ENCODE measurements at regions not wholly inside any gene's neighbourhood (a gene's known extent, or its start where the extent isn't known, plus 50 kb on each side); places are given as distances from the start of the nearest gene placed in this dataset.

- no TSS peak for BruUV-seq (replicated peaks)
- ChIA-PET CTCF (no interaction called here), POLR2A (no interaction called here)
- intact Hi-C loops (cut with micrococcal nuclease) = no loop called here
- no peak overlapping the region for H3K27ac Mint-ChIP-seq (ENCODE audit: low read depth, unreplicated experiment)
- H3K9me3 Mint-ChIP-seq (ENCODE audit: unreplicated experiment) = no peaks in the 10 kb centered on the region
- no peaks in the 10 kb centered on the region for H3K27me3 Mint-ChIP-seq (ENCODE audit: insufficient read depth, unreplicated experiment)
- H3K36me3 Mint-ChIP-seq (ENCODE audit: insufficient read depth, unreplicated experiment) = no peaks in the 10 kb centered on the region
- peaks cover 6% of the 10 kb centered on the region for H3K4me1 Mint-ChIP-seq (ENCODE audit: insufficient read depth, unreplicated experiment)
- H3K4me3 Mint-ChIP-seq (ENCODE audit: unreplicated experiment) = no peak overlapping the region
- TF ChIP-seq CTCF (IDR thresholded peaks at IDR 0.05; ENCODE audit: unreplicated experiment) = no peak
- DNase-seq (ENCODE audit: unreplicated experiment) = no peak
Observed at GRCh38 chr6:7034055-7034454, 73.7 kb upstream of the RREB1 start.

- intact Hi-C loops (cut with micrococcal nuclease) = no loop called here
- Mint-ChIP-seq H3K4me3 (ENCODE audit: unreplicated experiment) (no peak overlapping the region), H3K27me3 (ENCODE audit: insufficient read depth, unreplicated experiment) (no peaks in the 10 kb centered on the region), H3K4me1 (ENCODE audit: insufficient read depth, unreplicated experiment) (peaks cover 6% of the 10 kb centered on the region), H3K9me3 (ENCODE audit: unreplicated experiment) (no peaks in the 10 kb centered on the region), H3K27ac (ENCODE audit: low read depth, unreplicated experiment) (no peak overlapping the region), H3K36me3 (ENCODE audit: insufficient read depth, unreplicated experiment) (no peaks in the 10 kb centered on the region)
- ChIA-PET CTCF (interaction anchor here (0.7 to 1.9 kb wide), 5 partner anchors 12 to 1060 kb away, joined by 3 to 7 read pairs (median 3); no protein-coding TSS in a partner anchor), POLR2A (interaction anchor here (0.6 to 0.9 kb wide), 2 partner anchors 15 to 98 kb away, joined by 3 read pairs; no protein-coding TSS in a partner anchor)
- BruUV-seq (replicated peaks) = no TSS peak
- no peak for TF ChIP-seq CTCF (IDR thresholded peaks at IDR 0.05; ENCODE audit: unreplicated experiment)
- DNase-seq (ENCODE audit: unreplicated experiment) = no peak
Observed at GRCh38 chr6:7035837-7036249, 71.9 kb upstream of the RREB1 start.

GRCh38 chr6:7041511-7042026 is 66.2 kb upstream of the RREB1 start:
- DNase-seq (ENCODE audit: unreplicated experiment) = no peak
- H3K4me1 Mint-ChIP-seq (ENCODE audit: insufficient read depth, unreplicated experiment) = no peaks in the 10 kb centered on the region
- H3K27ac Mint-ChIP-seq (ENCODE audit: low read depth, unreplicated experiment) = no peak overlapping the region
- H3K4me3 Mint-ChIP-seq (ENCODE audit: unreplicated experiment) = no peak overlapping the region
- no peaks in the 10 kb centered on the region for H3K36me3 Mint-ChIP-seq (ENCODE audit: insufficient read depth, unreplicated experiment)
- TF ChIP-seq CTCF (IDR thresholded peaks at IDR 0.05; ENCODE audit: unreplicated experiment) = no peak
- POLR2A ChIA-PET = no interaction called here
- H3K9me3 Mint-ChIP-seq (ENCODE audit: unreplicated experiment) = no peaks in the 10 kb centered on the region
- CTCF ChIA-PET = no interaction called here
- no peaks in the 10 kb centered on the region for H3K27me3 Mint-ChIP-seq (ENCODE audit: insufficient read depth, unreplicated experiment)
- BruUV-seq (replicated peaks) = no TSS peak
- intact Hi-C loops (cut with micrococcal nuclease) = no loop called here

- CTCF ChIA-PET = interaction anchor here (0.5 kb wide), 1 partner anchor 24 kb away, joined by 3 read pairs; no protein-coding TSS in a partner anchor
- Mint-ChIP-seq H3K36me3 (ENCODE audit: insufficient read depth, unreplicated experiment) (no peaks in the 10 kb centered on the region), H3K27me3 (ENCODE audit: insufficient read depth, unreplicated experiment) (no peaks in the 10 kb centered on the region), H3K4me1 (ENCODE audit: insufficient read depth, unreplicated experiment) (no peaks in the 10 kb centered on the region), H3K27ac (ENCODE audit: low read depth, unreplicated experiment) (no peak overlapping the region), H3K4me3 (ENCODE audit: unreplicated experiment) (no peak overlapping the region), H3K9me3 (ENCODE audit: unreplicated experiment) (no peaks in the 10 kb centered on the region)
- TF ChIP-seq CTCF (IDR thresholded peaks at IDR 0.05; ENCODE audit: unreplicated experiment) = no peak
- intact Hi-C loops (cut with micrococcal nuclease) = no loop called here
- DNase-seq (ENCODE audit: unreplicated experiment) = no peak
- POLR2A ChIA-PET = interaction anchor here (1.1 kb wide), 1 partner anchor 19 kb away, joined by 3 read pairs; no protein-coding TSS in a partner anchor
- no TSS peak for BruUV-seq (replicated peaks)
Observed at GRCh38 chr6:7042056-7042653, 65.6 kb upstream of the RREB1 start.

Data from MCF 10A (cell line).